Hepatocyte (in vitro differentiated cells): ENCODE measurements at regions not wholly inside any gene's neighbourhood (a gene's known extent, or its start where the extent isn't known, plus 50 kb on each side); places are given as distances from the start of the nearest gene placed in this dataset.

Experiments
- CTCF ChIP-seq: fragments of 200-600 bp; sonication (generic); IDR thresholded peaks from 2 replicates; pipeline ENCODE4 v1.5.1; 2016; ENCODE audit warnings: antibody characterized with exemption, mild to moderate bottlenecking; ENCODE audit not compliant: poor library complexity
- EZH2 ChIP-seq: fragments of 200-600 bp; sonication (generic); IDR thresholded peaks from 2 replicates; pipeline ENCODE4 v1.6.1; 2016; ENCODE audit warnings: antibody characterized with exemption, mild to moderate bottlenecking, borderline replicate concordance
- EZH2phosphoT487 ChIP-seq: fragments of 200-600 bp; sonication (generic); IDR thresholded peaks from one replicate; pipeline ENCODE4 v1.6.1; 2018; ENCODE audit warnings: antibody characterized with exemption, mild to moderate bottlenecking, low read depth, moderate library complexity; ENCODE audit not compliant: unreplicated experiment, severe bottlenecking

- TF ChIP-seq CTCF = no peak
- no peak for TF ChIP-seq EZH2
- no peak for TF ChIP-seq EZH2phosphoT487
These were observed 258.9 kb upstream of the TCF21 start for GRCh38 chr6:133629970-133630369.
